GM10266 (cell line): ENCODE measurements at regions not wholly inside any gene's neighbourhood (a gene's known extent, or its start where the extent isn't known, plus 50 kb on each side); places are given as distances from the start of the nearest gene placed in this dataset.

Experiments
- DNase-seq: peaks from one replicate; pipeline ENCODE4 v3.0.0; 2012; ENCODE audit errors: extremely low spot score
- TF ChIP-seq, protein P1 (sequence below): IDR thresholded peaks from 2 replicates; pipeline ENCODE4 v1.5.1; 2012; ENCODE audit warnings: mild to moderate bottlenecking, low read depth; ENCODE audit not compliant: control insufficient read depth, insufficient read depth; ENCODE audit errors: missing control alignments

DNA sequence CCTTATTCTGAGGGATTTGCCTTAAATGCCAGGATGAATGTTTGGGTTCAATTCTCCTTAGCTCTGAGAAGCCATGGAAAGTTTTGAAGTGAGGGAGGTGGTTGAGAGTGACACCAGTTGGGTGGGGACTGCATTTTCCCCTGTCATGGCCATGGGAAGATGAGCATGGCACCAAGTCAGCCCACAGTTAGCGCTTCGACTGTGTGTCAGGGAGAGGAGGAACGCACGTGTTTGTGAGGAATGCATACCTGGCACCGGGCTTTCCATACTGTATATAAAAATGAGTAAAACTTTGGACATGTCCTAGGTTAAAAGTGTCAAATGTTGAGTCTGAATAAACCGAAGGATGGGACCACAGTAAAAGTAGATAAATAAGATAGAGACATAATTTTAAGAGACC, 187.5 kb upstream of the KL start:
- DNase-seq = no peak
- TF ChIP-seq, protein P1, sequence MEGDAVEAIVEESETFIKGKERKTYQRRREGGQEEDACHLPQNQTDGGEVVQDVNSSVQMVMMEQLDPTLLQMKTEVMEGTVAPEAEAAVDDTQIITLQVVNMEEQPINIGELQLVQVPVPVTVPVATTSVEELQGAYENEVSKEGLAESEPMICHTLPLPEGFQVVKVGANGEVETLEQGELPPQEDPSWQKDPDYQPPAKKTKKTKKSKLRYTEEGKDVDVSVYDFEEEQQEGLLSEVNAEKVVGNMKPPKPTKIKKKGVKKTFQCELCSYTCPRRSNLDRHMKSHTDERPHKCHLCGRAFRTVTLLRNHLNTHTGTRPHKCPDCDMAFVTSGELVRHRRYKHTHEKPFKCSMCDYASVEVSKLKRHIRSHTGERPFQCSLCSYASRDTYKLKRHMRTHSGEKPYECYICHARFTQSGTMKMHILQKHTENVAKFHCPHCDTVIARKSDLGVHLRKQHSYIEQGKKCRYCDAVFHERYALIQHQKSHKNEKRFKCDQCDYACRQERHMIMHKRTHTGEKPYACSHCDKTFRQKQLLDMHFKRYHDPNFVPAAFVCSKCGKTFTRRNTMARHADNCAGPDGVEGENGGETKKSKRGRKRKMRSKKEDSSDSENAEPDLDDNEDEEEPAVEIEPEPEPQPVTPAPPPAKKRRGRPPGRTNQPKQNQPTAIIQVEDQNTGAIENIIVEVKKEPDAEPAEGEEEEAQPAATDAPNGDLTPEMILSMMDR = no peak

DNA sequence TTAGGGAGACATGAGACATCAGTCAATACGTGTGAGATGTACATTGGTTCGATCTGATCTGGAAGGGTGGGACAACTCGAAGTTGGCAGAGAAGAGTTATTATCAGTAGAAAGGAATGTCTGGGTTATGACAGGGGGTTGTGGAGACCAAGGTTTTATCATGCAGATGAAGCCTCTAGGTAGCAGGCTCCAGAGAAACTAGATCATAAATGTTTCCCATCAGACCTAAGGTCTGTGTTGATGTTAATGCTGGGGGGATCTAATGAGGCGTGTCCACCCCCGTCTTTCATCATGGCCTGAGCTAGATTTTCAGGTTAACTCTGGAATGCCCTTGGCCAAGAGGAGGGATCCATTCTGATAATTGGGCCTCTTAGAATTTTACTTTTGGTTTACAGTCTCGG, 187.0 kb upstream of the KL start:
- TF ChIP-seq, protein P1 = no peak

DNA sequence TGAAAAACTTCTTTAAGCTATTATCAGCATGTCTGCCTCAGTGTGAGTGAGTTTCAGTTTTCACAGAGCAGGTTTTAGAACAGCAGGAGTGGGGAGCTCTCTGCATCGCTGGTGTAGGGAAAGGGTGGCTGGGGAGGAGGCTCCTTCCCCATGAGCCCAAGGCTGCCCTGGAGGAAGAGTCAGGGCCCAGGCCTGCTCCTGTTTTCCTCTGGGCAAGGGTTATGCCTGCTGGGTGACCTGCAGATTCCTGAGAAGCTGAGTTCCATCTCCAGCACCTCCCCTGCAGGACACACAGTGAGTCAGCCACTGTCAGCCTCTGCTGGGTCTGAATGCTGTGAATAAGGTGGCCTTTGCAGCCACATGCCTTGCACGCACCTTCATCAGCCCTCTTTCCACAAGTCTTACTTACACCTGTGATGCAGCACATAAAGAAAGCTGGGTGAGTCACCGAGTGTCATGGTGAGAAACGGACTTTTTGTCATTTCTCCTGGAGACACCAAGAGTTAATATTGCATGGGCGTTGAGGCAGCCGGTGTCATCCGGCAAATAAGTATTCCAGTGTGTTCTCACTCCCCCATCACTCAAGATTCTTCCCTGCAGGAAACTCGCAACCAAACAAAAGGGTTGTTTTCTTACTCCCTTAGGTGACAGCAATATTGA, 186.4 kb upstream of the KL start:
- no peak for DNase-seq
- TF ChIP-seq, protein P1 = no peak

More for the DNA sequence above, 187.0 kb upstream of the KL start:
- no peak for DNase-seq

DNA sequence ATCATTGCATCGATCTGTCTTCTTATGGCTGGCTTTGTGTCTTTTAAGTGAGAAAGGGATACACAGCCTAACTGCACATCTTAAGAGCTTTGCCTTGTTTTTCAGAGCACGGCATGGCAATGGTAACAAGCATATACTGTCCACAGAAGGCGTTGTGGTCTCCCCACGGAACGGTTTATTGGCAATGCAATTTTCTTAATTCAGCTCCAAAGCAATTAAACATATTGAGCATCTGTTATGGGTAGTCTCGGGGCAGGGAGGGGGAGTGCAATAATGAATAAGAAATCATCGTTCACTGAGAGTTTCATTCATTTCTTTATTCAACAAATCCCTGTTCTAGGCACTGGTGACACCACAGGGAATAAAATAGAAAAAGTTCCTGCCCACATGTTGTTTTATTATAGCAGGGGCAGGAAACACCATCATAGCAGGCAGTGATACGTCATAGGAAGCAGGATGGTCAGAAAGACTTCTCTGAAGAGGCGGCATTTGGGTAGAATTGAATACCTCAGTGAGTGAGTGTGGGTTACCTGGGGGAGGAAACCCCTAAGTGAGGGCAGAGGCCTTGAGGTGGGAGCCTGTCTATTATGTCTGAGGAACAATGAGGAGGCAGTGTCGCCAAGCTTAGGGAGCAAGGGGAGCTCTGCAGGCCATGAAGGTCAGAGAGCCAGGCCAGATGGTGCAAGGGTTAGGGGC, 185.7 kb upstream of the KL start:
- no peak for DNase-seq
- TF ChIP-seq, protein P1 = no peak

DNA sequence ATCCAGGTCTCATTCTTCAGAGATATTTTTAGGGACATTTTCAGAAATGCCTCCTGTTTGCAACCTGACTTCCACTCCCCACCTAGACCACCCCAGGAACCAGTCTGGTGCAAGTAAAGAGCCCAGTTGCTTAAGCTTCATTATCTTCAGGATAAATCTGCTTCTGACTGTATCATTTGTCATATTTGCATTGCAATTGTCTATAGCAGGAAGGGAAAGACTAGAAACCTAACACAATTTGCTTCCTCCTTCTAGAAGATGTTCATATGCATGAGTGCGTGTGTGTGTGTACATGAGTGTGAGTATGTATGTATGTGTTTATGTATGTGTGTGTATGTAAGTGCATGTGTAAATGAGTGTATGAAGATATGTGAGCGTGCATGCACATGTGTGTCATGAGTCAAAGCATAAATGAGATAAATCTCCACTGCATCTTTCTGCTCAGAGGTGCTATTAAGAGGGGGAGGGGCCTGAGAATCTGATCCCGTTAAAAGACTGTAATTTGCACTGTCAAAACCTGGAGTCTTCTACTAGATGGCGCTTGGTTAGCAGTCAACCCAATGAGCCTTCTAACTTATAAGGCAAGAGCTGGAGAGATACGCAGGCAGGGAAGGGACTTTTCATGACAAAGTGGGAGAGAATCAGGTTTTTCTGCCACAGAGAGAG, 178.8 kb upstream of the KL start:
- DNase-seq = no peak
- TF ChIP-seq, protein P1 = no peak

DNA sequence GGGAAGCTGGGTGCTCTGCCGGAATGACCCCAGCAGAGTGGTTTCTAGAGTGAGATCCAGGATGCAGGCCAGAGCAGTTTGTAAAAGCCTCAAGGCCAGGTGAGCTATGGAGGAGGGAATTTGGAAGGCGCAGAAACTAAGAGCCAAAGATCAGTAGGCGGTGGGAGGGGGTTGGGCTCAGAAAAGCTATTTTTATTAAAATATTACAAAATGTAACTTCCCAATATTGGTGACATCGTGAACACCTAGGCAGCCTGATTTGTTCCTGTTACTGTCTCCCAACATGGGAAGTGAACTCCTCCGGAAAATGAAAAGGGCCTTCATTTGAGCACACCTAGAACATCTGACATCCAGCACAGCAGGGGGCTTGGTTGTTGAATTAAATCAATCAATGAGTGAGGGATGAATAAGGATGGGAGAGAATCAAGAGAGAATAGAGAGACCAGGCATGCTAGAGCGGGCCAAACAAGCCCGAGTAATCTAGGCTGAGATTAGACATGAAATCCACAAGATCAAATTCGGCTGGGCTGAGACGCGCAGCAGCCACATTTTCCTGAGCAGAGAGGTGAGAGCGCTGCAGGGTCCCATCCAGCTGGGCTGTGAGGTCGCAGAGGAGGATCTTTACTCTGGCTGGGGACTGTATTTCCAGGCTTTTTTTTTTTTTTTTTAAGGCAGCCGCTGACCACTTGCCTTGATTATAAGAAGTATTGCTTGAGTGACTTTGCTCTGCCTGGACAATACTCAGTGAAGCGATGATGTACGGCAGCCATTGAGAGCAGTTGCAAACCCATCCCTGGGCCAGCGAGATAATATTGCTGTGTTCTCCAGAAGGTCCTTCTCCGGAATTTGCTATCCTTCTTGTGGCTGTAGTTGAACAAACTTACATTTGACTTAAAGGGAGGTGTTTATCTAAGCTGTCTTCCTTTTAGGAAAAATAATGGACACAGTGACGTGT, 178.0 kb upstream of the KL start:
- TF ChIP-seq, protein P1 = no peak
- DNase-seq = no peak
